Superior temporal gyrus (tissue), 1 donor: ENCODE measurements at regions not wholly inside any gene's neighbourhood (a gene's known extent, or its start where the extent isn't known, plus 50 kb on each side); places are given as distances from the start of the nearest gene placed in this dataset.

Experiments
- DNase-seq: peaks from one replicate; pipeline ENCODE4 v3.0.0-alpha.2; 2016; ENCODE audit errors: extremely low spot score

DNA sequence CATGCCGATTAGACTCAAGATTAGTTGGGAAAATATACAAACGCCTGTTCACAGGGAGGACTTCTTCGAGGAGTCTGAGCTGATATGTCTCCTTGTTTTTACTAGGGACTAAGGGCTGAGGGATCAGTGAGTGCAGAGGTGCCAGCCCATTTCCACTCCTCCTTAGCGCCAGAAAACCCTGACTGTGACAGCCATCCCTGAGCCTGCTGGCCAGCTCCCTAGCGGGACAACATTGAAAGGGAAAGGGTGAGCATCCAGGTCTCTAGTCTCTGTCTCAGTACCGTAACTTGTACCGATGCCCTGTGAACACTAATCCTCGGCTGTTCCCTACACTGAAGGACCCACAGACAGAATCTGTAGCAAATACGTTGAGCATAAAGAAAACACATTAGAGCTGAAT lies 243.4 kb downstream of the WNT5A start:
- DNase-seq, result no peak

GRCh38 chr3:55242921-55243320 lies 244.2 kb downstream of the WNT5A start:
- no peak for DNase-seq

DNA sequence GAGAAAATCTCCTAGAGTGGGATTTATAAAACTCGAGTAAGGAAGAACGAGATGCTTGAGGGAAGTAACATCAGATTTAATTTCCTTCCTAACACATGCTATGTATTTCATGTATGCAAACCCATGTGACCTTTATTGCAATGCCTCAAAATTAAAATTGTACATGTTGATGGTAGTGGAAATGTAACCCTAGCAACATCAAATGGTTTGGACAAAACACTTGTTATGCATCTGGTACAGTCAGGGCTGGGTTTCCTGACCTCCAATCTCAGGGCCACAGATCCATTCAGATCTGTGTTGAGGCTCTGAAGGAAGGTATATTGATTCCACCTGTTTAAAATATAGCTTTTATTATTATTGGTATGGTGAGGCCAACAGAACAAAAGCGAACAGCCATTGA lies 246.0 kb downstream of the WNT5A start:
- DNase-seq, result no peak

DNA sequence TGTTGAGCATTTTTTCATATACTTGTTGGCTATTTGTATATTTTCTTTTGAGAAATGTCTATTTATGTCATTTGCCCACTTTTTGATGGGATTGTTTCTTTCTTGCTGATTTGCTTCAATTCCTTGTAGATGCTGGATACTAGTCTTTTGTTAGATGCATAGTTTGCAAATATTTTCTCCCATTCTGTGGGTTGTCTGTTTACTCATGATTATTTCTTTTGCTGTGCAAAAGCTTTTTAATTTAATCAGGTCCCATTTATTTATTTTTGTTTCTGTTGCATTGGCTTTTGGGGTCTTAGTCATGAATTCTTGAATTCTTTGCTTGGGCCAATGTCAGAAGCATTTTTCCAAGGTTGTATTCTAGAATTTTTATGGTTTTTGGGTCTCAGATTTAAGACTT lies 251.7 kb downstream of the WNT5A start:
- no peak for DNase-seq

- DNase-seq, result no peak
Measured at GRCh38 chr3:55226696-55227095, 260.4 kb downstream of the WNT5A start.

- DNase-seq, result no peak
Measured at GRCh38 chr3:55218577-55218976, 268.5 kb downstream of the WNT5A start.

DNA sequence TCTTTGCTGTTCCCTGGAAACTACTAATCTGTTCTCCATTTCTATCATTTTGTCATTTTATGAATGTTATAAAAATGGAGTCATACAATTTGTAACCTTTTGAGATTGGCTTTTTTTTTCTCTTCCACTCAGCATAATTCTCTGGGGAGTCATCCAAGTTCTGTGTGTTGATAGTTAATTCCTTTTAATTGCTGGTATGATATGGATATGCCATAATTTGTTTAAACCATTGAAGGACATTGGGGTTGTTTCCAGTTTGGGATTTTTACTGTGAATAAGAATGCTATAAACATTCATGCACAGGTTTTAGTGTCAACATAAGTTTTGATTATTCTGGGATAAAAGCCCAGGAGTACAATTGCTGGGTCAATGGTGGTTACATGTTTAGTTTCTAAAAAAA lies 279.4 kb downstream of the WNT5A start:
- no peak for DNase-seq

GRCh38 chr3:55205990-55206389 lies 278.1 kb upstream of the LRTM1 start:
- no peak for DNase-seq

GRCh38 chr3:55204417-55204816 lies 276.6 kb upstream of the LRTM1 start:
- no peak for DNase-seq

- DNase-seq, result no peak
Measured at GRCh38 chr3:55203546-55203945, 275.7 kb upstream of the LRTM1 start.

DNA sequence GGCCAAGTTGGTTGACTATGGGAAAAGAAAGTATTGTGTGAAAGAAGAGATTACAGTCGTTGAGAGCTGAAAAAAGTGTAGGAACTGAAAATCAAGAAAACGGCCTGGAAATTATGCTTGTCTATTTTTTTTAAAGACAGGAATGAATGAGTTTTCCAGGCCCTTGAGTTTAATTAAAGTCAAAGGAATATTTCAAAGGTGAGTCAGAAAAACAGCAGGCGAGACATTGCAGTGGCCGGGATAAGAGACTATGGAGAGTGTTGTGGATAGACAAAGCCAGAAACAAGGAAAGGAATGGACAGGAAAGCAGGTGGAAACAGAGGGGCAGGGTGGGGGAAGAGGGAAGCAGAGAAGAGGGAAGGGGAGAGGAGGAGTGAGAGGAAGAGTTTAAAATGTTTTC lies 275.1 kb upstream of the LRTM1 start:
- DNase-seq, result no peak

DNA sequence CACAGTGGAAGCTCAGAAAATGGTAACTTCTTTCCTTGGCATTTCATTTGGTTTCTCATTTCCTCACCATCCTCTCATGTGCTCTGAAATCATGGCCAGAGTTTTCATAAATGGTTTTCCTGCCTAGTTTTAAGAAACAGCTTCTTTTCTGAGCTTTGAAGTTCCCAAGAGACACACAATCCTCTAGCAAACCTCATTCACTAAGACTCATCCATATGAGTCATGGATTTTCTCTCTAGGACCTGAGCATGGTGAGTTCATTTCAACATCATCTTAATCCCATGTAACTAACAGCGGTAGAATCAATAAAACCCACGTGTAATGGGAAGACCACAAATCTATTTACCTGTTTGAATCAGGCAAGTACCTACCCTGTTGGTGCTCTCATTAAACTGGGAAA lies 274.5 kb upstream of the LRTM1 start:
- DNase-seq, result no peak

DNA sequence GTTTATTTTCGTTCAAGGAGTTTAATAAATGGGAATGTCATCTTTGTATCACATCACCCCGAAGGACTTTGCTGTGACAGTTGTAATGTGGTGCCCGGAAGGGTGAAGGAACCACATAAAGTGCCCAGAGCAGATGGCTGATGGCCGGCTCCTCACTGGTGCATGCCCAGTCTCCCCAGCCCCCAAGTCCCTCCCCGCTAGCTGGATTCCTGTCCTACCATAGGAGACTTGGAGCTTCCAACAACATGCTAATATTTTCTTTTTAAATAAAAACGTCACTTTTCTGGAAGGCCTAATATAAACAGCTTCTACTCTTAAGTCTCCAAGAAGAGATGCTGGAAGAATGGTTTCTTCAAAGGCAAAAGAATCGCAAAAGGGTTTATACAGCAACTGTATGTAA lies 273.9 kb upstream of the LRTM1 start:
- no peak for DNase-seq

- DNase-seq, result no peak
Measured at GRCh38 chr3:55200906-55201305, 273.0 kb upstream of the LRTM1 start.

DNA sequence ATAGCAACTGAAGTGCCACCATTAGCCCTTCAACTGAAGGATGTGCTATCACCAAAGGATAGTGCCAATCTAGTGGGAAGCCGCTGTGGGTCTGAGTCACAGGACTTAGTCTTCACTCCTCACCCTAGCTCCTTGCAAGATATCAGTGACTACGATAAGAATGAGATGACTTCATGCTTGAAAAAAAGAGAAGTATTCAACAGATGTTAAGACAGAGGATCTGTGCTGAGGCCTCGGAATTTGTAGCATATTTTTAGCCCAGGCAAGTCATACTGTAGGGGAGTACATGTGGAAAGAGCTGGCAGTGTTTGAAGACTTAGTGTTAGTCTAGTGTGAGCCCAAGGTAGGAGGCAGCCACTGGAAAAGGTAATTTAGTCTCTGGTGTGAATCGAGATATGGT lies 270.7 kb upstream of the LRTM1 start:
- no peak for DNase-seq

- no peak for DNase-seq
Measured at GRCh38 chr3:55197021-55197420, 269.2 kb upstream of the LRTM1 start.

DNA sequence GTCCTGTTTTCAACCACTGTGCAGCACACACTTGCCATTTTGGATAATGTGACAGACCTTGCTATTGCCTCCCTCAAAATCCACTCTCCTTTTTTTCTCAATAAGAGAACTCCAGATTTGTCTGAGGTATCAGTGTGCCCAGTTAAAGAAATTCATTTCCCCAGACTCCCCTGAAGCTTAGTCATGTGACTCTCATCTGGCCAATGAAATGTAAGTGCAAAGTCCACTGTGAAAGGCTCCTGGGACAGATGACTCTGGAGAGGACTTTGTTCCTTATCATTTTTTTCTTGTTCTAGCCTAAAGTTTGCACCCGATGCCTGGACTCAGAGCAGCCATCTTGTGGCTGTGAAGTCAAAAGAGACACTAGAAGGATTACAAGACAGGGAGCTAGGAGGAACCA lies 268.6 kb upstream of the LRTM1 start:
- no peak for DNase-seq

DNA sequence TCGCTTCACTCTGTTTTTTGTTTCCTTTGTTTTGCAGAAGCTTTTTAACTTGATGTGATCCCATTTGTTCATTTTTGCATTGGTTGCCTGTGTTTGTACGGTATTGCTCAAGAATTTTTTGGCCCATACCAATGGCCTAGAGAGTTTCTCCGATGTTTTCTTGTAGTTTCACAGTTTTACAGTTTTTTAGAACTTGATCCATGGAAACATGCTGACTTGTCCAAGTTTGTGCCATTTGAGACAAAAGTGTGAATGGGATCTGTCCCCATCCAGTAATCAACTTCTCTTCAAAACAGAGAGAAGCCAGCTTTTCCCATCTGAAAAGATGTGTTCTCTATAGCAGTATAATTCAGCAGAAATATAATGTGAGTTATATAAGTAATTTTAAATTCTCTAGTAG lies 266.5 kb upstream of the LRTM1 start:
- DNase-seq, result no peak

DNA sequence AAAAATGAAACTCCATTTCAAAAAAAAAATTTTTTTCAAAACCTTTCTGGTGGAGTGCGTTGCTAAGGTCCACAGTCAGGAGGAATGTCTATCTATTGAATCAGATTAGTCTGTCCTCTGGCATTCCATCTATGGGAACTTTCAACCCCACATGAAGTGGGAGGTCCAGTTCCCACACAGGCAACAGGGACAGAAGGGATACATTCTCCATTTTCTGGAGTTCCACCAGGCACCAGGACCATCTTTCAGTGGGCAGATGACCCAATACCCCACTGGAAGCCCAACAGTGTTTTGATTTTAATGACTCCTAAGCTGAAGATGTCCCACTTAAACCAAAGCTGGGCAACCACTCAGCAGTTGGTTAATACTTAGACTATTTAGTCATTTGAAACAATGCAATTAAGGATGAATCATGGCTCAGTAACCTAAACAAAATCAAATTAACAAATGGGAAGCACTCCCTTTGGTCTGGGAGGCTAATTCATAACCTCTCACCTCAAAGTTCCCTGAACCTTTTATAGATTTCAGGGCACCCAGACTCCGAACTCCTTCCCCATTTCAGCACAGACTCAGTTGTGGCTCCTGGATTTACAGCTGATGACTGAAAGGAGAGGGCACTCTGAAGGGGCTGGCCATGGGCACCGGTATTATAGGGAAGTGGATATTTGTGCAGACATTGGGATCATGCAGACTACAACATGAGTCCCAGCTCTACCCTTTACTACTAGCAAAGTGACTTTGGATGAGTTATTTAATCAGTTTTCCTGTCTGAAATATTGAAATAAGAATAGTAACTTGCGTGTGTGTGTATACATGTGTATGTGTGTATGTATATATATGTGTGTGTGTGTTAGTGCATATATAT lies 264.3 kb upstream of the LRTM1 start:
- DNase-seq, result no peak

- no peak for DNase-seq
Measured at GRCh38 chr3:55190331-55190730, 262.5 kb upstream of the LRTM1 start.

DNA sequence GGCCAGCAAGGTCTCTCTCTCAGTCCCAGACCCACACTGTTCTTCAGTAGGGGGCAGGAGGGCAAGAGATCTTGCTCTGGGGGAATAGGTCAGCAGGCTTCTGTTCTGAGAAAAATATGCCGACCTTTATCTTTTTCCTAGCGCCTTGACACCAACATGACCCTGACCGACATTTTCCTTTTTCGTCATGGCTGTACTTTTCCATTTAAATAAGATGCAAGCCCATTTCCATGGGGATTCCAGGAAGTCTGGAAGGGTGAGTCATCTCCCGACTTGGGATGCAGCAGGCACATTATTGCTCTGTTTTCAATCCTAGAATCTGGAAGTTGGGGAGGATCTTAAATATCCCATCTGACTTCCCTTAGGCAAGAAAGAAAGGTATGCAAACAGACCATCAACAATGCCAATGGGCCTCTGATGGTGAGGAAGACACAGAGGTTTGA lies 261.5 kb upstream of the LRTM1 start:
- no peak for DNase-seq

DNA sequence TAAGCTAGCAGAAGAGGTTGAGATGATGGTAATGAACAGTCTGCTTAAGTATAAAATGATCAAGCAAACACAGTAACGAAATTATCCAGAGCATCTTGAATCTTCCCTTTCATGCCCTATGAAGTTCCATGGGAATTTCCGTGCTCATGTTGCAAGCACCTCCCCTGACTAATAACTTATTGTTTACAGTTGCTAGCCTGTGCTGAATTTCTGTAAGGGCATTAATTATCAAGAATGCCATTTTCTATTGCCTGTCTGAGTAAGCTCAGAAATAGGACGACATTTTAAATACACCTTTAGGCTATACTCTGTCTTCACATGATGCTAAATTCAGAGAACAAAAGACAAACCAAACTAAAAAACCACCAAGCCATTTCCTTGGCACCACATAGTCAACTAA lies 257.5 kb upstream of the LRTM1 start:
- no peak for DNase-seq

DNA sequence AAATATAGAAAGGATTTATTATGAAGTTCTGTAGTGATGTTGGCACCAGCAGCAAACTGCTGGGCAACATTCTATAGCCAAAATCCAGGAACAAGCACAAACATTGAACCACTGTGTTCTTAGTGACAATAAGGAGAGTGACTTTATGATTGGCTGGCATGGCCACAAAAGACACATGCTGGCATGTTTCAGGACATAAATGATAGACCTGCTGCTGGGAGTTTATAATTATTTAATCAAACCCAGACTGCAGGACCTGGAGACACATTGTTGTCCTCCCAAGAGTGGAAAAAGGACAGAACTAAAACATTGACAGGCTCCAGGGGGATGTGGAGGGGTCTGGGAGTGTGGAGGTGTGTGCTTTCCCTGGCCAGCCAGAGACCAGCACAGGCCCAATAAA lies 255.3 kb upstream of the LRTM1 start:
- no peak for DNase-seq

DNA sequence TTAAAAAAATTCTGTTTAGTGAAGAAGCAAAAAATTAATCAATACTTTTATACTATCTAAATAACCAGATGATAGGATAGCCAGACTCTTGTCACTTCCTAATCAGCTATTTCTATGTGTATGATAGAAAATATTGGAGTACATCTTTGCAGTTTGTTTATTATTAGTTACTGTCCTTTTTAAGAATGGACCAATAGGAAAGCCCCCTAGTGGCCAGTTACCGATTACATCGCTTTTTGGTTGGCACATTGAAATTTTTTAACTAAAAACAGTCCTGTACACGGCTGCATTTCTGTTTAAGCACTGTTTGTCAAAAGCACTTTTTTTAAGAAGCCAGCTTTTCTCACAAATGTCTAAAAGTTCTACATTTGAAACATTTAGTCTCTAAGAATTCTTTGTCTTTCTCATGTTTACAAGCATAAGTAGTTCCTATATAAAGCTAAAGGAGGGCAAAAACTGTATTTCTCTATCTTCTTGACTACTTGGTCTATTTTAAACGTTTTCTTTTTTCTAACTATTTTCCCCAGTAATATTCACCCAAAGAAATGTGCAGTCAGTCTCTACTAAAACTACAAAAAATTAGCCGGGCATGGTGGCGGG lies 253.2 kb upstream of the LRTM1 start:
- peak; percentile 80 for DNase-seq
